Epithelial cell of proximal tubule (primary cell): ENCODE measurements at regions not wholly inside any gene's neighbourhood (a gene's known extent, or its start where the extent isn't known, plus 50 kb on each side); places are given as distances from the start of the nearest gene placed in this dataset.

Experiments
- DNase-seq: peaks from one replicate; pipeline ENCODE4 v3.0.0-alpha.2; 2011; ENCODE audit warnings: low read depth
- H3K4me3 ChIP-seq: 2 replicates; pipeline ENCODE4 v1.5.1; 2011; ENCODE audit warnings: low read depth, mild to moderate bottlenecking, low read length
- TF ChIP-seq, protein P1 (sequence below): conservative IDR thresholded peaks from 2 replicates; pipeline ENCODE4 v1.5.1; 2012; ENCODE audit warnings: low read depth, mild to moderate bottlenecking, low read length

- TF ChIP-seq, protein P1, sequence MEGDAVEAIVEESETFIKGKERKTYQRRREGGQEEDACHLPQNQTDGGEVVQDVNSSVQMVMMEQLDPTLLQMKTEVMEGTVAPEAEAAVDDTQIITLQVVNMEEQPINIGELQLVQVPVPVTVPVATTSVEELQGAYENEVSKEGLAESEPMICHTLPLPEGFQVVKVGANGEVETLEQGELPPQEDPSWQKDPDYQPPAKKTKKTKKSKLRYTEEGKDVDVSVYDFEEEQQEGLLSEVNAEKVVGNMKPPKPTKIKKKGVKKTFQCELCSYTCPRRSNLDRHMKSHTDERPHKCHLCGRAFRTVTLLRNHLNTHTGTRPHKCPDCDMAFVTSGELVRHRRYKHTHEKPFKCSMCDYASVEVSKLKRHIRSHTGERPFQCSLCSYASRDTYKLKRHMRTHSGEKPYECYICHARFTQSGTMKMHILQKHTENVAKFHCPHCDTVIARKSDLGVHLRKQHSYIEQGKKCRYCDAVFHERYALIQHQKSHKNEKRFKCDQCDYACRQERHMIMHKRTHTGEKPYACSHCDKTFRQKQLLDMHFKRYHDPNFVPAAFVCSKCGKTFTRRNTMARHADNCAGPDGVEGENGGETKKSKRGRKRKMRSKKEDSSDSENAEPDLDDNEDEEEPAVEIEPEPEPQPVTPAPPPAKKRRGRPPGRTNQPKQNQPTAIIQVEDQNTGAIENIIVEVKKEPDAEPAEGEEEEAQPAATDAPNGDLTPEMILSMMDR: no peak
- H3K4me3 ChIP-seq: no peak overlapping the region
- DNase-seq: no peak
Observed at GRCh38 chr10:111890046-111890445, 293.5 kb downstream of the GPAM start.

- H3K4me3 ChIP-seq: no peak overlapping the region
- no peak for DNase-seq
- TF ChIP-seq, protein P1: no peak
Observed at GRCh38 chr10:111916011-111916410, 267.6 kb downstream of the GPAM start.

GRCh38 chr10:111921821-111922220 lies 261.7 kb downstream of the GPAM start:
- no peak overlapping the region for H3K4me3 ChIP-seq
- TF ChIP-seq, protein P1: no peak
- no peak for DNase-seq

DNA sequence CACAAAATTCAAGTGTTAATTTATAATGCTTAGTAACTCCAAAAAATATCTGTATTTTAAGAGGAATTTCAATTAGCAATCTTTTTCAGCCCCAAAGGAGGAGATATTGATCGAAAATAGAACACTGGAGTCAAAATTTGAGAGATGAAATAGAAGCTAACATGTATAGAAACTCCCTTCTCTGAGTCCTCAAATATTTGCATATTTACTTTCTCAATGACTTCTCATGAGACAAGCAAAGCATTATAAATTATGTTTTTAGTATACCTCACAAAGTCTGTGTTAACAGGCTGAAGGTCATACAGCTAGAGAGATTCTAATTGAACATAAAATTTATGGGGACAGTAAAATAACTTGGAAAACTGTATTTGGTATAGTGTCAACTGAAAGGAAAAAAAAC lies 260.5 kb downstream of the GPAM start:
- H3K4me3 ChIP-seq: no peak overlapping the region
- DNase-seq: no peak
- TF ChIP-seq, protein P1: no peak

GRCh38 chr10:111926286-111926685 lies 257.3 kb downstream of the GPAM start:
- H3K4me3 ChIP-seq: no peak overlapping the region
- TF ChIP-seq, protein P1: no peak
- DNase-seq: no peak

GRCh38 chr10:111933937-111934336 lies 249.6 kb downstream of the GPAM start:
- no peak overlapping the region for H3K4me3 ChIP-seq
- TF ChIP-seq, protein P1: no peak

DNA sequence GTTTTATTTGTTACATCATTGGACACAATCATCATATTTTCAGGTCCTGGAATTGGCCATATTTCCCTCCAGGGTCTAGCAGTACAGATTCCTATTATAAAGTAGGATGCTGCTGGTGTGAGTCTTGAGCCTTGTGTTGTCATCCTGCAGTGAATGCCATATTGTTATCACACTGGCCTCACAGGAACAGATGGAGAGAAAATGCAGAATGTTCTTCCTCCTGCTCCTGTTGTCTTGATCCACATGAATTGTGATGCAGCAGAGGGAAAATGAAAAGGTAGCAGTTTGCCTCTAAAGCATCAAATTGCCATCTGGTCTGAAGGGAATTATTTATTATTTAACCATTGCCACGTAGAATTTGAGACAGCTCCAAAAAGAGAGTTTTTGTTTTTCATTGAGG lies 248.6 kb downstream of the GPAM start:
- H3K4me3 ChIP-seq: no peak overlapping the region
- no peak for DNase-seq
- TF ChIP-seq, protein P1: no peak

More at GRCh38 chr10:111933937-111934336, 249.6 kb downstream of the GPAM start:
- DNase-seq: no peak
